Heart right ventricle (tissue), 16 donors: ENCODE measurements at regions not wholly inside any gene's neighbourhood (a gene's known extent, or its start where the extent isn't known, plus 50 kb on each side); places are given as distances from the start of the nearest gene placed in this dataset.

Source experiments
- ATAC-seq, 8 donors: fragments of 200-7000 bp; cut with Tn5 transposase; one replicate each; pipeline ENCODE4 v1.9.1; 2020; ENCODE audit warnings: mild to moderate bottlenecking in 8 of 8, moderate library complexity in 8 of 8, moderate number of reproducible peaks in 1 of 8
- DNase-seq, 2 donors: peaks; one replicate each; pipeline ENCODE4 v3.0.0-alpha.2; 2020
- H3K27ac ChIP-seq, 10 donors: fragments of 200-600 bp; sonication (generic) in 2 of 10; one replicate each; pipeline versions ENCODE4 v1.5.0 to v1.8.0; 2020 to 2022; ENCODE audit warnings: mild to moderate bottlenecking in 3 of 10
- H3K27me3 ChIP-seq, 7 donors: fragments of 200-600 bp; one replicate each; pipeline ENCODE4 v1.8.0; 2021 to 2022; ENCODE audit warnings: mild to moderate bottlenecking in 2 of 7
- H3K36me3 ChIP-seq, 9 donors: fragments of 200-600 bp; sonication (generic) in 1 of 9; one replicate each; pipeline versions ENCODE4 v1.5.0 to v1.8.0; 2020 to 2022; ENCODE audit warnings: mild to moderate bottlenecking in 2 of 9
- H3K4me1 ChIP-seq, 9 donors: fragments of 200-600 bp; sonication (generic) in 1 of 9; one replicate each; pipeline versions ENCODE4 v1.5.0 to v1.8.0; 2020 to 2022; ENCODE audit warnings: mild to moderate bottlenecking in 4 of 9
- H3K4me3 ChIP-seq, 10 donors: fragments of 200-600 bp; sonication (generic) in 2 of 10; one replicate each; pipeline versions ENCODE4 v1.5.0 to v1.8.0; 2020 to 2022; ENCODE audit warnings: mild to moderate bottlenecking in 7 of 10, moderate library complexity in 2 of 10
- H3K9me3 ChIP-seq, 11 donors: fragments of 200-600 bp in 10 of 11; sonication (generic) in 2 of 11; one replicate each; pipeline versions ENCODE4 v1.5.0 to v1.8.0; 2013 to 2022; ENCODE audit warnings: mild to moderate bottlenecking in 2 of 11, control low read depth in 1 of 11, moderate library complexity in 1 of 11
- CTCF ChIP-seq, 9 donors: fragments of 200-600 bp; sonication (generic) in 2 of 9; IDR thresholded peaks; one replicate each; pipeline versions ENCODE4 v1.5.0 to v1.8.0; 2021 to 2022; ENCODE audit warnings: antibody characterized with exemption in 9 of 9, mild to moderate bottlenecking in 5 of 9, moderate library complexity in 1 of 9
- WGBS, 2 donors: extraction: QIAGEN DNeasy Blood & Tissue Kit; methylation state at CpG; one replicate each; pipeline ENCODE4 v1.1.7; 2013; ENCODE audit warnings: inconsistent platforms in 1 of 2; 5-methylcytosine and 5-hydroxymethylcytosine counted together
- intact Hi-C, 10 donors: fragments of 100-400 bp; cut with DNase I; formaldehyde crosslinking; loops; one replicate each; pipeline versions ENCODE4 v1.11.1 to v1.14.2; 2022
- donor health status: Arrhythmogenic right ventricular cardiomyopathy.
- donor health status: ischemic (EF 13 %, LVEDD 7.1; RV severe dilation, severe dysfunction).
- donor health status: healthy with polysubstance abuse.
- donor health status: DM: no; HTN: yes; CAD: no.
- donor health status: DM: no; HTN: no; CAD: no.
- donor health status: ischemic (EF 25% LVEDD 6.9; RV normal size, moderate dysfunction).
- donor health status: ischemic (EF 25% LVEDD 5.7; RV mildly dilated, moderate dysfunction).
- donor health status: healthy.
- donor health status: DM: yes; HTN: yes; CAD: no.
- donor health status: Ischemic cardiomyopathy.
- donor health status: ischemic (EF 35%, LVEDD 5.7; RV mildly dilated, moderate dysfunction).
- donor health status: nonischemic (EF 11% LVEDD 7.7; RV severe dilation, severe dysfunction).
- donor health status: DM: yes; HTN: yes; CAD: no.
- donor health status: PGD.
- donor health status: ischemic (EF 29% LVEDD 5.4; RV normal size, mild dysfunction).
- donor health status: nonischemic (EF 23%, LVEDD 6.1; RV moderate dilation, normal function).

GRCh38 chr4:19592391-19592790 lies 659.3 kb upstream of the SLIT2 start:
- ATAC-seq (no peak), DNase-seq (no peak)
- Histone ChIP-seq H3K27me3 (no peaks in the 10 kb centered on the region), H3K9me3 (peaks cover 0 to 8% (median 0%) of the 10 kb centered on the region in 11 donors), H3K36me3 (no peaks in the 10 kb centered on the region), H3K27ac (no peak overlapping the region), H3K4me3 (no peak overlapping the region), H3K4me1 (no peaks in the 10 kb centered on the region)
- intact Hi-C loops: no loop called here
- no peak for TF ChIP-seq CTCF (IDR thresholded peaks at IDR 0.05)
- WGBS, 2 donors: 77 to 91% methylated on average over 3 of the region's 3 CpGs

GRCh38 chr4:19583827-19584569 lies 667.7 kb upstream of the SLIT2 start:
- no peak overlapping the region for H3K27ac ChIP-seq
- H3K9me3 ChIP-seq: peaks cover 0 to 8% (median 0%) of the 10 kb centered on the region in 11 donors
- WGBS, 2 donors: 86 to 90% methylated on average over 4 of the region's 4 CpGs
- no peaks in the 10 kb centered on the region for H3K27me3 ChIP-seq
- peaks cover 0 to 22% (median 7%) of the 10 kb centered on the region in 9 donors for H3K4me1 ChIP-seq
- no peaks in the 10 kb centered on the region for H3K36me3 ChIP-seq
- H3K4me3 ChIP-seq: no peak overlapping the region
- DNase-seq (no peak), ATAC-seq (no peak)
- TF ChIP-seq CTCF (IDR thresholded peaks at IDR 0.05): no peak
- intact Hi-C loops: no loop called here

GRCh38 chr4:19580095-19580494 lies 671.6 kb upstream of the SLIT2 start:
- peak overlapping the region in 7 of 10 donors; percentile 7 to 59 (median 18) for H3K27ac ChIP-seq
- peak in 7 of 8 donors; percentile 59 to 84 (median 69) for ATAC-seq
- intact Hi-C loops: no loop called here
- TF ChIP-seq CTCF (IDR thresholded peaks at IDR 0.05): no peak
- H3K27me3 ChIP-seq: no peaks in the 10 kb centered on the region
- H3K4me1 ChIP-seq: peaks cover 0 to 28% (median 7%) of the 10 kb centered on the region in 9 donors
- 32 to 42% methylated on average over 4 of the region's 4 CpGs for WGBS, 2 donors
- H3K36me3 ChIP-seq: no peaks in the 10 kb centered on the region
- H3K4me3 ChIP-seq: no peak overlapping the region
- peaks cover 0 to 8% (median 0%) of the 10 kb centered on the region in 11 donors for H3K9me3 ChIP-seq
- peak in 1 of 2 donors; percentile 5 for DNase-seq

- intact Hi-C loops: no loop called here
- DNase-seq: no peak
- Histone ChIP-seq H3K27me3 (no peaks in the 10 kb centered on the region), H3K4me1 (peaks cover 0 to 28% (median 7%) of the 10 kb centered on the region in 9 donors), H3K36me3 (no peaks in the 10 kb centered on the region), H3K4me3 (no peak overlapping the region), H3K9me3 (peaks cover 0 to 8% (median 0%) of the 10 kb centered on the region in 11 donors), H3K27ac (peak overlapping the region in 6 of 10 donors; percentile 7 to 59 (median 20))
- no peak for TF ChIP-seq CTCF (IDR thresholded peaks at IDR 0.05)
- 47 to 48% methylated on average over 3 of the region's 3 CpGs for WGBS, 2 donors
- peak in 2 of 8 donors; percentile 21 to 29 for ATAC-seq
These were observed 672.1 kb upstream of the SLIT2 start for GRCh38 chr4:19579608-19580007.
